ENCODE measurements at regions not wholly inside any gene's neighbourhood (a gene's known extent, or its start where the extent isn't known, plus 50 kb on each side); places are given as distances from the start of the nearest gene placed in this dataset.

- intact Hi-C loops (cut with micrococcal nuclease), result no loop called here
- H3K27me3 ChIP-seq (ENCODE audit: control insufficient read depth, insufficient read depth, low read length), result no peaks in the 10 kb centered on the region
- H3K27me3 Mint-ChIP-seq (ENCODE audit: low read depth in 2 of 2), result peaks cover 0 to 12% of the 10 kb centered on the region in 2 donors
- DNase-seq (no peak), ATAC-seq (no peak)
- no peaks in the 10 kb centered on the region for H3K9me3 Mint-ChIP-seq
- H3K4me3 ChIP-seq (ENCODE audit: low read length), result no peak overlapping the region
- no peaks in the 10 kb centered on the region for H3K4me1 Mint-ChIP-seq
- 53% methylated on average over 4 of the region's 4 CpGs for WGBS (ENCODE audit: insufficient coverage)
- H3K36me3 ChIP-seq (ENCODE audit: control insufficient read depth, insufficient read depth, low read length), result no peaks in the 10 kb centered on the region
- no peaks in the 10 kb centered on the region for H3K36me3 Mint-ChIP-seq
- TF ChIP-seq CTCF (IDR thresholded peaks at IDR 0.05), result no peak
- no peak overlapping the region for H3K4me3 Mint-ChIP-seq
- H3K27ac Mint-ChIP-seq, result no peak overlapping the region
- H3K4me1 ChIP-seq (ENCODE audit: control insufficient read depth, insufficient read depth, low read length), result no peaks in the 10 kb centered on the region
- H3K27ac ChIP-seq (ENCODE audit: low read length), result no peak overlapping the region
- peaks cover 2% of the 10 kb centered on the region for H3K9me3 ChIP-seq (ENCODE audit: control insufficient read depth, insufficient read depth, low read length)
These were observed 216.0 kb downstream of the HAPSTR1 start for GRCh38 chr16:9307446-9307845.

- H3K27ac Mint-ChIP-seq, result no peak overlapping the region
- Histone ChIP-seq H3K9me3 (ENCODE audit: control insufficient read depth, insufficient read depth, low read length) (peaks cover 4% of the 10 kb centered on the region), H3K4me3 (ENCODE audit: low read length) (no peak overlapping the region), H3K27me3 (ENCODE audit: control insufficient read depth, insufficient read depth, low read length) (no peaks in the 10 kb centered on the region), H3K27ac (ENCODE audit: low read length) (no peak overlapping the region), H3K4me1 (ENCODE audit: control insufficient read depth, insufficient read depth, low read length) (no peaks in the 10 kb centered on the region), H3K36me3 (ENCODE audit: control insufficient read depth, insufficient read depth, low read length) (no peaks in the 10 kb centered on the region)
- intact Hi-C loops (cut with micrococcal nuclease), result no loop called here
- H3K4me1 Mint-ChIP-seq, result no peaks in the 10 kb centered on the region
- DNase-seq, result no peak
- no peak for ATAC-seq
- no peak overlapping the region for H3K4me3 Mint-ChIP-seq
- H3K27me3 Mint-ChIP-seq (ENCODE audit: low read depth in 2 of 2), result peaks cover 0 to 12% of the 10 kb centered on the region in 2 donors
- 82% methylated on average over 8 of the region's 8 CpGs for WGBS (ENCODE audit: insufficient coverage)
- H3K36me3 Mint-ChIP-seq, result no peaks in the 10 kb centered on the region
- no peaks in the 10 kb centered on the region for H3K9me3 Mint-ChIP-seq
- no peak for TF ChIP-seq CTCF (IDR thresholded peaks at IDR 0.05)
These were observed 216.9 kb downstream of the HAPSTR1 start for GRCh38 chr16:9308356-9308801.

GRCh38 chr16:9308850-9309249 is 217.4 kb downstream of the HAPSTR1 start:
- no peaks in the 10 kb centered on the region for H3K36me3 Mint-ChIP-seq
- Histone ChIP-seq H3K9me3 (ENCODE audit: control insufficient read depth, insufficient read depth, low read length) (peaks cover 6% of the 10 kb centered on the region), H3K36me3 (ENCODE audit: control insufficient read depth, insufficient read depth, low read length) (no peaks in the 10 kb centered on the region), H3K4me1 (ENCODE audit: control insufficient read depth, insufficient read depth, low read length) (no peaks in the 10 kb centered on the region), H3K27ac (ENCODE audit: low read length) (no peak overlapping the region), H3K27me3 (ENCODE audit: control insufficient read depth, insufficient read depth, low read length) (no peaks in the 10 kb centered on the region), H3K4me3 (ENCODE audit: low read length) (no peak overlapping the region)
- no peak overlapping the region for H3K4me3 Mint-ChIP-seq
- no peak for ATAC-seq
- TF ChIP-seq CTCF (IDR thresholded peaks at IDR 0.05), result no peak
- H3K4me1 Mint-ChIP-seq, result no peaks in the 10 kb centered on the region
- WGBS (ENCODE audit: insufficient coverage), result 79% methylated on average over 6 of the region's 6 CpGs
- H3K27ac Mint-ChIP-seq, result no peak overlapping the region
- intact Hi-C loops (cut with micrococcal nuclease), result no loop called here
- H3K27me3 Mint-ChIP-seq (ENCODE audit: low read depth in 2 of 2), result peaks cover 0 to 12% of the 10 kb centered on the region in 2 donors
- H3K9me3 Mint-ChIP-seq, result no peaks in the 10 kb centered on the region
- no peak for DNase-seq

GRCh38 chr16:9309844-9310243 is 218.4 kb downstream of the HAPSTR1 start:
- H3K4me1 Mint-ChIP-seq, result no peaks in the 10 kb centered on the region
- peaks cover 0 to 2% of the 10 kb centered on the region in 2 donors for H3K9me3 Mint-ChIP-seq
- no peak overlapping the region for H3K27ac Mint-ChIP-seq
- intact Hi-C loops (cut with micrococcal nuclease), result no loop called here
- TF ChIP-seq CTCF (IDR thresholded peaks at IDR 0.05), result no peak
- WGBS (ENCODE audit: insufficient coverage), result 68% methylated on average over 2 of the region's 2 CpGs
- no peaks in the 10 kb centered on the region for H3K36me3 Mint-ChIP-seq
- Histone ChIP-seq H3K4me3 (ENCODE audit: low read length) (no peak overlapping the region), H3K9me3 (ENCODE audit: control insufficient read depth, insufficient read depth, low read length) (peaks cover 6% of the 10 kb centered on the region), H3K4me1 (ENCODE audit: control insufficient read depth, insufficient read depth, low read length) (no peaks in the 10 kb centered on the region), H3K27me3 (ENCODE audit: control insufficient read depth, insufficient read depth, low read length) (no peaks in the 10 kb centered on the region), H3K27ac (ENCODE audit: low read length) (no peak overlapping the region), H3K36me3 (ENCODE audit: control insufficient read depth, insufficient read depth, low read length) (no peaks in the 10 kb centered on the region)
- H3K27me3 Mint-ChIP-seq (ENCODE audit: low read depth in 2 of 2), result peaks cover 0 to 6% of the 10 kb centered on the region in 2 donors
- DNase-seq (no peak), ATAC-seq (no peak)
- H3K4me3 Mint-ChIP-seq, result no peak overlapping the region
